ENCODE measurements at regions not wholly inside any gene's neighbourhood (a gene's known extent, or its start where the extent isn't known, plus 50 kb on each side); places are given as distances from the start of the nearest gene placed in this dataset.

- no peak for DNase-seq (ENCODE audit: low read depth)
Observed at GRCh38 chr1:80993154-80993980, 807.4 kb upstream of the ADGRL2 start.

- DNase-seq (ENCODE audit: low read depth), result no peak
Observed at GRCh38 chr1:80989455-80989854, 811.3 kb upstream of the ADGRL2 start.

GRCh38 chr1:80988926-80989325 is 811.8 kb upstream of the ADGRL2 start:
- no peak for DNase-seq (ENCODE audit: low read depth)

- no peak for DNase-seq (ENCODE audit: low read depth)
Observed at GRCh38 chr1:80987824-80988223, 812.9 kb upstream of the ADGRL2 start.

- DNase-seq (ENCODE audit: low read depth), result no peak
Observed at GRCh38 chr1:80987106-80987505, 813.6 kb upstream of the ADGRL2 start.

GRCh38 chr1:80982831-80983230 is 817.9 kb upstream of the ADGRL2 start:
- DNase-seq (ENCODE audit: low read depth), result no peak

- DNase-seq (ENCODE audit: low read depth), result no peak
Observed at GRCh38 chr1:80973101-80973500, 827.6 kb upstream of the ADGRL2 start.

GRCh38 chr1:80966266-80966665 is 834.5 kb upstream of the ADGRL2 start:
- no peak for DNase-seq (ENCODE audit: low read depth)

GRCh38 chr1:80962564-80962963 is 838.2 kb upstream of the ADGRL2 start:
- no peak for DNase-seq (ENCODE audit: low read depth)

GRCh38 chr1:80961464-80962190 is 839.1 kb upstream of the ADGRL2 start:
- DNase-seq (ENCODE audit: low read depth), result no peak

GRCh38 chr1:80933346-80933745 is 867.4 kb upstream of the ADGRL2 start:
- no peak for DNase-seq (ENCODE audit: low read depth)

- no peak for DNase-seq (ENCODE audit: low read depth)
Observed at GRCh38 chr1:80931178-80931577, 869.6 kb upstream of the ADGRL2 start.

GRCh38 chr1:80929868-80930508 is 870.7 kb upstream of the ADGRL2 start:
- no peak for DNase-seq (ENCODE audit: low read depth)

- DNase-seq (ENCODE audit: low read depth), result no peak
Observed at GRCh38 chr1:80926531-80926930, 874.2 kb upstream of the ADGRL2 start.

GRCh38 chr1:80925130-80925805 is 875.5 kb upstream of the ADGRL2 start:
- no peak for DNase-seq (ENCODE audit: low read depth)

GRCh38 chr1:80924290-80924689 is 876.4 kb upstream of the ADGRL2 start:
- DNase-seq (ENCODE audit: low read depth), result no peak

- DNase-seq (ENCODE audit: low read depth), result no peak
Observed at GRCh38 chr1:80922906-80923305, 877.8 kb upstream of the ADGRL2 start.

- DNase-seq (ENCODE audit: low read depth), result no peak
Observed at GRCh38 chr1:80919426-80919825, 881.3 kb upstream of the ADGRL2 start.

- no peak for DNase-seq (ENCODE audit: low read depth)
Observed at GRCh38 chr1:80918380-80918779, 882.4 kb upstream of the ADGRL2 start.

- no peak for DNase-seq (ENCODE audit: low read depth)
Observed at GRCh38 chr1:80917826-80918225, 882.9 kb upstream of the ADGRL2 start.

- no peak for DNase-seq (ENCODE audit: low read depth)
Observed at GRCh38 chr1:80917225-80917624, 883.5 kb upstream of the ADGRL2 start.

GRCh38 chr1:80915491-80915890 is 885.2 kb upstream of the ADGRL2 start:
- DNase-seq (ENCODE audit: low read depth), result no peak

Measured in activated T-cell treated with anti-CD3 and anti-CD28 coated beads for 48 hours (primary cell).